SK-N-SH (cell line): ENCODE measurements at regions not wholly inside any gene's neighbourhood (a gene's known extent, or its start where the extent isn't known, plus 50 kb on each side); places are given as distances from the start of the nearest gene placed in this dataset.

Experiments used
- CTCF ChIA-PET: fragments of 300-600, 350-600 bp; formaldehyde crosslinking; extraction: SDS; loops from one replicate; lab custom pipeline; 2021; lab: Yijun Ruan, JAX
- POLR2A ChIA-PET: fragments of 350-600 bp; sonication (Branson Sonifier 250); formaldehyde crosslinking; extraction: SDS; loops from one replicate; lab custom pipeline; 2020; ENCODE audit warnings: antibody characterized with exemption, inconsistent platforms; lab: Yijun Ruan, JAX
- DNase-seq: peaks from one replicate; pipeline ENCODE4 v3.0.0; 2012
- H2AFZ ChIP-seq: fragments of 200-600 bp; sonication (generic); 2 replicates; pipeline ENCODE4 v1.8.1; 2016; ENCODE audit warnings: antibody characterized with exemption, mild to moderate bottlenecking, low read depth
- H3F3A ChIP-seq: fragments of 200-600 bp; sonication (generic); replicated peaks from 2 replicates; pipeline ENCODE3; 2016; ENCODE audit warnings: antibody characterized with exemption, mild to moderate bottlenecking; ENCODE audit not compliant: insufficient read depth
- H3K27ac ChIP-seq, 2 experiments: fragments of 200-500 bp in 1 of 2; fragments of 200-600 bp in 1 of 2; sonication (Bioruptor generic) in 1 of 2; sonication (generic), shearing (Covaris generic) in 1 of 2; 2 replicates each; pipeline versions ENCODE4 v1.5.1 to v1.6.1; 2014 to 2016; ENCODE audit warnings: low read depth in 2 of 2, inconsistent platforms in 1 of 2, low read length in 1 of 2, mild to moderate bottlenecking in 1 of 2, mixed read lengths in 1 of 2
- H3K27me3 ChIP-seq: fragments of 200-600 bp; sonication (generic), shearing (Covaris generic); 2 replicates; pipeline ENCODE4 v1.6.1; 2016; ENCODE audit warnings: mixed run types; ENCODE audit not compliant: insufficient read depth
- H3K36me3 ChIP-seq, 2 experiments: fragments of 200-500 bp in 1 of 2; fragments of 200-600 bp in 1 of 2; sonication (Bioruptor generic) in 1 of 2; sonication (generic) in 1 of 2; replicated peaks in 1 of 2; 2 replicates each; pipeline versions ENCODE3 to v1.5.1; 2014 to 2016; ENCODE audit warnings: low read length in 1 of 2, mild to moderate bottlenecking in 1 of 2; ENCODE audit not compliant: insufficient read depth in 2 of 2, control insufficient read depth in 1 of 2
- H3K4me1 ChIP-seq, 2 experiments: fragments of 200-500 bp in 1 of 2; fragments of 200-600 bp in 1 of 2; sonication (Bioruptor generic) in 1 of 2; sonication (generic), shearing (Covaris generic) in 1 of 2; 2 replicates each; pipeline versions ENCODE4 v1.5.1 to v1.6.1; 2014 to 2016; ENCODE audit warnings: low read depth in 1 of 2, low read length in 1 of 2, mixed run types in 1 of 2; ENCODE audit not compliant: insufficient read depth in 2 of 2, control insufficient read depth in 1 of 2
- H3K4me2 ChIP-seq: fragments of 200-600 bp; sonication (generic), shearing (Covaris generic); 2 replicates; pipeline ENCODE4 v1.6.1; 2017; ENCODE audit warnings: mixed run types
- H3K4me3 ChIP-seq, 2 experiments: fragments of 200-500 bp in 1 of 2; fragments of 200-600 bp in 1 of 2; sonication (Bioruptor generic) in 1 of 2; sonication (generic), shearing (Covaris generic) in 1 of 2; 2 replicates each; pipeline versions ENCODE4 v1.5.1 to v1.8.1; 2014 to 2016; ENCODE audit warnings: low read depth in 2 of 2, inconsistent platforms in 1 of 2, low read length in 1 of 2, mild to moderate bottlenecking in 1 of 2, mixed read lengths in 1 of 2, moderate library complexity in 1 of 2
- H3K79me2 ChIP-seq: fragments of 200-600 bp; sonication (generic); 2 replicates; pipeline ENCODE4 v1.8.1; 2017; ENCODE audit warnings: mild to moderate bottlenecking; ENCODE audit not compliant: insufficient read depth
- H3K9ac ChIP-seq: fragments of 200-600 bp; sonication (generic); 2 replicates; pipeline ENCODE4 v1.6.1; 2017; ENCODE audit warnings: mixed run types
- H3K9me2 ChIP-seq: fragments of 200-600 bp; sonication (generic); 2 replicates; pipeline ENCODE4 v1.6.1; 2017; ENCODE audit warnings: mixed run types
- H3K9me3 ChIP-seq: fragments of 200-600 bp; sonication (generic); 2 replicates; pipeline ENCODE4 v1.6.1; 2017; ENCODE audit warnings: mixed run types, mild to moderate bottlenecking, moderate library complexity
- H4K20me1 ChIP-seq: fragments of 200-600 bp; sonication (generic); 2 replicates; pipeline ENCODE4 v1.6.1; 2017; ENCODE audit warnings: mild to moderate bottlenecking, mixed run types; ENCODE audit not compliant: insufficient read depth
- EP300 ChIP-seq, 2 experiments: IDR thresholded peaks; 2 replicates each; pipeline versions ENCODE4 v1.4.0 to v1.6.1; 2012; ENCODE audit warnings: borderline replicate concordance in 1 of 2, low read depth in 1 of 2, low read length in 1 of 2
- EZH2phosphoT487 ChIP-seq: fragments of 200-600 bp; sonication (generic); IDR thresholded peaks from 2 replicates; pipeline ENCODE4 v1.6.1; 2017; ENCODE audit warnings: low read depth, mixed run types, mild to moderate bottlenecking, antibody characterized with exemption, moderate library complexity, borderline replicate concordance
- FOSL2 ChIP-seq: IDR thresholded peaks from 2 replicates; pipeline ENCODE4 v1.4.0; 2012; ENCODE audit warnings: low read depth, mild to moderate bottlenecking, moderate library complexity, borderline replicate concordance
- FOXJ3 ChIP-seq: sonication (generic); formaldehyde crosslinking; IDR thresholded peaks from 2 replicates; pipeline ENCODE4 v1.5.1; 2020; ENCODE audit warnings: mild to moderate bottlenecking, missing genetic modification reagents
- NFIC ChIP-seq: IDR thresholded peaks from 2 replicates; pipeline ENCODE4 v1.4.0; 2012; ENCODE audit warnings: borderline replicate concordance
- NRF1 ChIP-seq: IDR thresholded peaks from 2 replicates; pipeline ENCODE4 v1.6.1; 2012; ENCODE audit warnings: low read depth, mild to moderate bottlenecking, low read length
- POLR2AphosphoS5 ChIP-seq: IDR thresholded peaks from 2 replicates; pipeline ENCODE4 v1.6.1; 2012; ENCODE audit warnings: low read depth, low read length
- RAD21 ChIP-seq: IDR thresholded peaks from 2 replicates; pipeline ENCODE4 v1.6.1; 2012; ENCODE audit warnings: mild to moderate bottlenecking, low read length
- RCOR1 ChIP-seq: fragments of 150-350 bp; IDR thresholded peaks from 2 replicates; pipeline ENCODE4 v1.6.1; 2017; ENCODE audit warnings: antibody characterized with exemption, low read length
- RFX5 ChIP-seq: IDR thresholded peaks from 2 replicates; pipeline ENCODE4 v1.6.1; 2012; ENCODE audit warnings: mild to moderate bottlenecking, improper control_type of control experiment, low read length
- SIN3A ChIP-seq: IDR thresholded peaks from 2 replicates; pipeline ENCODE4 v1.6.1; 2012; ENCODE audit warnings: low read depth, mild to moderate bottlenecking, low read length, moderate library complexity, borderline replicate concordance
- TCF12 ChIP-seq: IDR thresholded peaks from 2 replicates; pipeline ENCODE4 v1.4.0; 2012
- ZBTB33 ChIP-seq: IDR thresholded peaks from 2 replicates; pipeline ENCODE4 v1.4.0; 2012; ENCODE audit warnings: low read depth, borderline replicate concordance
- WGBS: methylation state at CpG from one replicate; pipeline ENCODE4 v1.1.6; 2017; ENCODE audit warnings: low lambda C conversion rate; 5-methylcytosine and 5-hydroxymethylcytosine counted together
- TF ChIP-seq, protein P1 (sequence below): IDR thresholded peaks from 2 replicates; pipeline ENCODE4; 2012
- TF ChIP-seq, protein P2 (sequence below): fragments of 150-350 bp; IDR thresholded peaks from 2 replicates; pipeline ENCODE4 v1.6.1; 2016; ENCODE audit warnings: mild to moderate bottlenecking, low read depth, low read length
- TF ChIP-seq, protein P3 (sequence below): IDR thresholded peaks from 2 replicates; pipeline ENCODE4 v1.4.0; 2012; ENCODE audit warnings: low read depth, borderline replicate concordance

DNA sequence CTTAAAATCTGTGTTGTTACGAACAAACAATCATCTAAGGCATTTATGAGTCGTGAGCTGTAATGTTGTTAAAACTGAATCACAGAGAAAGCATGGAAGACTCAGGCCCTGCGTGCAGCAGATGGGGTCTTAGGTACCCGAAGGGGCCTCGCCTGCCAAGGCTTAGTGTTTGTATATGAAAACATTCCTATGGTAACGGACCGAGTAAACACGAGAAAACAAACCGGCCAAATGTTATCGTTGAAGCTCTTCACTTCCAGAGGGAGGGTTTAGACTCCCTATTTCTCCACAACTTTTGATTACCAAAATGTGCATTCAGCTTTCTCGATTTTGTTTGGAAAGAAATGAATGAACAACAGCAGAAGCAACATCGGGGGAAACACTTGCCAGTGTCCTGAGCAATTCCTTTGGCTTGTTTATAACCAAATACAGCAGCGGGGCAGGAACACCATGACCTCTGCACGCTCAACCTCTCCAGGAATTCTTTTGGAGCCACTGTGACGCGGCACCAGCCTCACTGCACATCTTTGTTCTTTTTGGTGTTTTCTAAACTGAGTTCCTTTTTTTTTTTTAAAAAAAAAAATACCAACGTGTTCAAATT is 121.6 kb upstream of the KLF6 start (continued):
- TF ChIP-seq FOXJ3 (CRISPR knock-in tag): no peak
- TF ChIP-seq EZH2phosphoT487: no peak
- TF ChIP-seq RAD21: no peak
- TF ChIP-seq NRF1: no peak

GRCh38 chr10:3904419-3904960 is 119.5 kb upstream of the KLF6 start:
- WGBS: 91% methylated on average over 5 of the region's 5 CpGs
- H3K9me2 ChIP-seq: no peaks in the 10 kb centered on the region
- H3F3A ChIP-seq: peaks cover 7% of the 10 kb centered on the region
- no peaks in the 10 kb centered on the region for H4K20me1 ChIP-seq
- no peaks in the 10 kb centered on the region for H3K36me3 ChIP-seq
- no peaks in the 10 kb centered on the region for H3K79me2 ChIP-seq
- no peaks in the 10 kb centered on the region for H3K27me3 ChIP-seq
- peaks cover 0 to 4% of the 10 kb centered on the region in 2 experiments; a peak in 2 of 4 replicates for H3K4me1 ChIP-seq
- ChIA-PET CTCF (no interaction called here), POLR2A (no interaction called here)
- no peak overlapping the region for H3K9ac ChIP-seq
- no peaks in the 10 kb centered on the region for H3K9me3 ChIP-seq
- no peak overlapping the region for H3K4me3 ChIP-seq
- H2AFZ ChIP-seq: no peak overlapping the region
- no peak overlapping the region for H3K27ac ChIP-seq
- no peak for TF ChIP-seq NFIC
- TF ChIP-seq RAD21: no peak
- TF ChIP-seq, protein P1, sequence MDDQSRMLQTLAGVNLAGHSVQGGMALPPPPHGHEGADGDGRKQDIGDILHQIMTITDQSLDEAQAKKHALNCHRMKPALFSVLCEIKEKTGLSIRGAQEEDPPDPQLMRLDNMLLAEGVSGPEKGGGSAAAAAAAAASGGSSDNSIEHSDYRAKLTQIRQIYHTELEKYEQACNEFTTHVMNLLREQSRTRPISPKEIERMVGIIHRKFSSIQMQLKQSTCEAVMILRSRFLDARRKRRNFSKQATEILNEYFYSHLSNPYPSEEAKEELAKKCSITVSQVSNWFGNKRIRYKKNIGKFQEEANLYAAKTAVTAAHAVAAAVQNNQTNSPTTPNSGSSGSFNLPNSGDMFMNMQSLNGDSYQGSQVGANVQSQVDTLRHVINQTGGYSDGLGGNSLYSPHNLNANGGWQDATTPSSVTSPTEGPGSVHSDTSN: no peak
- DNase-seq: no peak
- no peak overlapping the region for H3K4me2 ChIP-seq

DNA sequence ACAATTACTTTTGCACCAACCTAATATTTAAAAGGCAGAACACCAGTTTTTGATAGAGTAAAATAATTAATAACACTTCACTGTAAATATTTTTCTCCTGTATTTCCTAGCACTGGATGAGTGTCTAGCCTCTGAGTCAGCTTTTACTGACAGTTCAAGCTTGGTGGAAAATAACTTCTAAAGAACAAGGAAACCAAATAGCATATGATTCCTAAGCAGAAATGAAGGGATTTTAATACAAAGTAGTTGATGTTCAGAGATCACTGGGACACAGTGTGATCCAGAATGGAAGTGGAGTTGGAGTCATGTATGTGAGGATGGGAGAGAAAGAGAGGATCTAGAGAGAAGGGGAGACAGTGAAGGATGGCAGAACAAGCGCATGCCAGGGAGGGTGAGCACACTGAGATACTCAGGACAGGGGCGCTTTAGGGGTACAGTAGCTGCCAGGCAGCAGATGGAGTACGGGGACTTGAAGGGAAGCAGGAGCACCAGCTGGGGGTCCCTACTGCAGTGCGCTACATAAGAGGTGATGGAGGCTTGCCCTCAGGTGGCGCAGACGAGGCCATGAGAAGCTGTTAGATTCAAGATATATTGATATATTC is 117.9 kb upstream of the KLF6 start:
- peak overlapping the region in 1 of 2 experiments; percentile 74; a peak in 2 of 4 replicates for H3K27ac ChIP-seq
- 92% methylated on average over 6 of the region's 6 CpGs for WGBS
- ChIA-PET CTCF (no interaction called here), POLR2A (no interaction called here)
- no peaks in the 10 kb centered on the region for H3K36me3 ChIP-seq
- no peaks in the 10 kb centered on the region for H3K9me2 ChIP-seq
- H3F3A ChIP-seq: peaks cover 10% of the 10 kb centered on the region
- H3K79me2 ChIP-seq: no peaks in the 10 kb centered on the region
- H2AFZ ChIP-seq: peak overlapping the region; percentile 74; the same call in 1 of the 2 replicates
- H3K27me3 ChIP-seq: no peaks in the 10 kb centered on the region
- H4K20me1 ChIP-seq: no peaks in the 10 kb centered on the region
- H3K4me3 ChIP-seq: no peak overlapping the region
- peak overlapping the region; percentile 53 for H3K9ac ChIP-seq
- H3K4me2 ChIP-seq: peak overlapping the region; percentile 29; the same call in 1 of the 2 replicates
- no peaks in the 10 kb centered on the region for H3K9me3 ChIP-seq
- peaks cover 0 to 4% of the 10 kb centered on the region in 2 experiments; a peak in 2 of 4 replicates for H3K4me1 ChIP-seq
- DNase-seq: no peak
- TF ChIP-seq, protein P2, sequence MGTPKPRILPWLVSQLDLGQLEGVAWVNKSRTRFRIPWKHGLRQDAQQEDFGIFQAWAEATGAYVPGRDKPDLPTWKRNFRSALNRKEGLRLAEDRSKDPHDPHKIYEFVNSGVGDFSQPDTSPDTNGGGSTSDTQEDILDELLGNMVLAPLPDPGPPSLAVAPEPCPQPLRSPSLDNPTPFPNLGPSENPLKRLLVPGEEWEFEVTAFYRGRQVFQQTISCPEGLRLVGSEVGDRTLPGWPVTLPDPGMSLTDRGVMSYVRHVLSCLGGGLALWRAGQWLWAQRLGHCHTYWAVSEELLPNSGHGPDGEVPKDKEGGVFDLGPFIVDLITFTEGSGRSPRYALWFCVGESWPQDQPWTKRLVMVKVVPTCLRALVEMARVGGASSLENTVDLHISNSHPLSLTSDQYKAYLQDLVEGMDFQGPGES: no peak
- TF ChIP-seq EP300 (IDR thresholded peaks at IDR 0.05; ENCODE audit: borderline replicate concordance in 1 of 2, low read depth in 1 of 2, low read length in 1 of 2) (no peak), NRF1 (no peak), NFIC (no peak), RCOR1 (no peak), TCF12 (0 out of 2 replicates have a peak, but pooled peaks have one; percentile 34), FOSL2 (peak; percentile 42; the same call in 1 of the 2 replicates), ZBTB33 (no peak), EZH2phosphoT487 (no peak), SIN3A (no peak), POLR2AphosphoS5 (no peak), RFX5 (no peak)
- TF ChIP-seq, protein P1: peak; percentile 64
- TF ChIP-seq, protein P3, sequence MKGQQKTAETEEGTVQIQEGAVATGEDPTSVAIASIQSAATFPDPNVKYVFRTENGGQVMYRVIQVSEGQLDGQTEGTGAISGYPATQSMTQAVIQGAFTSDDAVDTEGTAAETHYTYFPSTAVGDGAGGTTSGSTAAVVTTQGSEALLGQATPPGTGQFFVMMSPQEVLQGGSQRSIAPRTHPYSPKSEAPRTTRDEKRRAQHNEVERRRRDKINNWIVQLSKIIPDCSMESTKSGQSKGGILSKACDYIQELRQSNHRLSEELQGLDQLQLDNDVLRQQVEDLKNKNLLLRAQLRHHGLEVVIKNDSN: no peak
